ENCODE measurements at regions not wholly inside any gene's neighbourhood (a gene's known extent, or its start where the extent isn't known, plus 50 kb on each side); places are given as distances from the start of the nearest gene placed in this dataset.

GRCh38 chr22:44616882-44617655 is 84.9 kb upstream of the PRR5 start:
- no peak for TF ChIP-seq EZH2 (IDR thresholded peaks at IDR 0.05; ENCODE audit: insufficient read depth, low read length)
- TF ChIP-seq CTCF (IDR thresholded peaks at IDR 0.05; ENCODE audit: insufficient read depth, low read depth, low read length), result no peak

Measured in astrocyte (in vitro differentiated cells and primary cell).